NB4 (cell line): ENCODE measurements at regions not wholly inside any gene's neighbourhood (a gene's known extent, or its start where the extent isn't known, plus 50 kb on each side); places are given as distances from the start of the nearest gene placed in this dataset.

Source experiments
- CTCF ChIP-seq: IDR thresholded peaks from one replicate; pipeline ENCODE4 v1.5.1; 2012; ENCODE audit warnings: low read depth, low read length
- POLR2A ChIP-seq: IDR thresholded peaks from 2 replicates; pipeline ENCODE4 v1.6.1; 2011; ENCODE audit warnings: mild to moderate bottlenecking; ENCODE audit not compliant: insufficient read length; ENCODE audit errors: extremely low read depth

DNA sequence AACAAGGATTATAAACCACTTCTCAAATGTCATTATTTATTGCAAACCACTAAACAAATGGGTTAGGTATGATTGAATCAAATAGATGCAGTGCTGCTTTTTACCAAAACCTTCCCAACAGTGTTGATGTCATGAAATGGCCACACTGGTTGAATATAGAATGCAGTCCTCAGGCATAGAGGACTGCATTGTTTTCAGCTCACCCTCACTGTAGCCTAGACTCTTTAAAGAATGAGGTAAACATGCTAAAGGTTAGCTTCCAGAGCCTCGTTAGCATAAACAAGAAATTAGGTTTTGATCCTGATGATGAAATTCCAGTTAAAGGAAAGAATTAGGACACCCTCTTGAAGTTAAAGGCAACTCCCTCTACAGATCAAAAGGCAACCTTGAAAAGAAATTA is 224.3 kb downstream of the ALDH8A1 start:
- TF ChIP-seq CTCF (no peak), POLR2A (no peak)
